GM21515 (cell line): ENCODE measurements at regions not wholly inside any gene's neighbourhood (a gene's known extent, or its start where the extent isn't known, plus 50 kb on each side); places are given as distances from the start of the nearest gene placed in this dataset.
"Not testable (repeated sequence)": the region's sequence is repeated elsewhere in the genome, so short reads cannot be mapped to it uniquely, and the experiment has no call there.

Source experiments
- ATAC-seq: cut with Tn5 transposase; IDR thresholded peaks from one replicate; pipeline ENCODE4 v1.9.1; 2021; ENCODE audit not compliant: unreplicated experiment

- no peak for ATAC-seq
Observed at GRCh38 chr6:85357651-85358050, 92.2 kb upstream of the NT5E start.

GRCh38 chr6:85356743-85357142, 93.1 kb upstream of the NT5E start:
- not testable (repeated sequence) for ATAC-seq

- ATAC-seq = no peak
Observed at GRCh38 chr6:85355816-85356215, 94.1 kb upstream of the NT5E start.

GRCh38 chr6:85354761-85355618, 94.9 kb upstream of the NT5E start:
- ATAC-seq = peak; percentile 84

GRCh38 chr6:85353012-85353411, 96.9 kb upstream of the NT5E start:
- no peak for ATAC-seq

- no peak for ATAC-seq
Observed at GRCh38 chr6:85348643-85349042, 101.2 kb upstream of the NT5E start.

- ATAC-seq = no peak
Observed at GRCh38 chr6:85347812-85348211, 102.1 kb upstream of the NT5E start.

GRCh38 chr6:85346196-85346595, 103.7 kb upstream of the NT5E start:
- ATAC-seq = no peak

GRCh38 chr6:85344996-85345395, 104.9 kb upstream of the NT5E start:
- no peak for ATAC-seq

GRCh38 chr6:85343428-85343827, 106.5 kb upstream of the NT5E start:
- no peak for ATAC-seq

GRCh38 chr6:85329196-85329595, 120.7 kb upstream of the NT5E start:
- no peak for ATAC-seq

- not testable (repeated sequence) for ATAC-seq
Observed at GRCh38 chr6:85325811-85326210, 124.1 kb upstream of the NT5E start.

- peak; percentile 91 for ATAC-seq
Observed at GRCh38 chr6:85323435-85324040, 126.3 kb upstream of the NT5E start.

- no peak for ATAC-seq
Observed at GRCh38 chr6:85322446-85323105, 127.3 kb upstream of the NT5E start.

- ATAC-seq = no peak
Observed at GRCh38 chr6:85321906-85322305, 128.0 kb upstream of the NT5E start.

- no peak for ATAC-seq
Observed at GRCh38 chr6:85314586-85314985, 135.3 kb upstream of the NT5E start.

- no peak for ATAC-seq
Observed at GRCh38 chr6:85300581-85300980, 149.3 kb upstream of the NT5E start.

- no peak for ATAC-seq
Observed at GRCh38 chr6:85298553-85298952, 151.3 kb upstream of the NT5E start.

- no peak for ATAC-seq
Observed at GRCh38 chr6:85291326-85291725, 158.6 kb upstream of the NT5E start.

GRCh38 chr6:85287654-85288053, 162.2 kb upstream of the NT5E start:
- no peak for ATAC-seq

GRCh38 chr6:85287158-85287557, 162.7 kb upstream of the NT5E start:
- no peak for ATAC-seq

GRCh38 chr6:85286507-85286906, 163.4 kb upstream of the NT5E start:
- ATAC-seq = not testable (repeated sequence)
